ENCODE measurements at regions not wholly inside any gene's neighbourhood (a gene's known extent, or its start where the extent isn't known, plus 50 kb on each side); places are given as distances from the start of the nearest gene placed in this dataset.

- TF ChIP-seq YY1 (IDR thresholded peaks at IDR 0.05; ENCODE audit: insufficient read depth, insufficient read length) (no peak), SUZ12 (IDR thresholded peaks at IDR 0.05; ENCODE audit: extremely low read depth, insufficient read depth, insufficient read length) (no peak), ZNF274 (IDR thresholded peaks at IDR 0.05; ENCODE audit: low read depth, low read length) (no peak)
Observed at GRCh38 chr5:51691538-51692079, 308.4 kb downstream of the ISL1 start.
